Fibroblast of villous mesenchyme (primary cell): ENCODE measurements at regions not wholly inside any gene's neighbourhood (a gene's known extent, or its start where the extent isn't known, plus 50 kb on each side); places are given as distances from the start of the nearest gene placed in this dataset.

ENCODE experiments used
- DNase-seq: peaks from one replicate; pipeline ENCODE4 v3.0.0-alpha.2; 2010; ENCODE audit warnings: low read depth
- H3K4me3 ChIP-seq: 2 replicates; pipeline ENCODE4 v1.5.1; 2011; ENCODE audit warnings: low read depth, mild to moderate bottlenecking, low read length
- TF ChIP-seq, protein P1 (sequence below): IDR thresholded peaks from 2 replicates; pipeline ENCODE4 v1.5.1; 2012; ENCODE audit warnings: low read depth, mild to moderate bottlenecking, low read length; ENCODE audit not compliant: insufficient read depth

DNA sequence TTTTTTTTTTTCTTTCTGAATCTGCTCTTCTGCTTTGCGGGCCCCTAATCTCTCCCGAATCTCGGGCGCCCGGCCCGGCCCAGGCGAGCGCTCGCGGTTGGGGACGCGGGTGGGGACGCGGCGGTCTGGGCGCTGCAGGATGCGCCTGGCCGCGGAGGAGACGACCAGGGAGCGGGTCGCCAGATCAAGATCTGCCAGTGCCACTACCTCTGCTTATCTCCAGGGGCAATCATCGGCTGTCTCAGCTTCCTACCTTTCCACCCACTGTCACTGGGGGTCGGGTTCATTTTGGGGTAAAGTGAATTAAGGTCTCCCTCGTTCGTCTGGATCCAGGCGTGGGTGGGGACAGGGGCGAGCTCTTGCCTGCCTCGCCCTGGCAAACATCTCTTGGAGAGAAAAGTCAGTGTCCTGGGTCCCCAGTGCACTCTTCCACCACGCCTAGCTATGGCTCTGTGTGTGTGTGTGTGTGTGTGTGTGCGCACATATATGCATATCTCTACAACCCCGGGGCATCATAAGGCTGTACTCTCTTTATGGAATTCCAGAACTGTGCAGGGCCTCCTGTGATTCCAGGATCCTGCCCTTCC, 422.3 kb downstream of the VRK1 start:
- H3K4me3 ChIP-seq = no peak overlapping the region
- TF ChIP-seq, protein P1, sequence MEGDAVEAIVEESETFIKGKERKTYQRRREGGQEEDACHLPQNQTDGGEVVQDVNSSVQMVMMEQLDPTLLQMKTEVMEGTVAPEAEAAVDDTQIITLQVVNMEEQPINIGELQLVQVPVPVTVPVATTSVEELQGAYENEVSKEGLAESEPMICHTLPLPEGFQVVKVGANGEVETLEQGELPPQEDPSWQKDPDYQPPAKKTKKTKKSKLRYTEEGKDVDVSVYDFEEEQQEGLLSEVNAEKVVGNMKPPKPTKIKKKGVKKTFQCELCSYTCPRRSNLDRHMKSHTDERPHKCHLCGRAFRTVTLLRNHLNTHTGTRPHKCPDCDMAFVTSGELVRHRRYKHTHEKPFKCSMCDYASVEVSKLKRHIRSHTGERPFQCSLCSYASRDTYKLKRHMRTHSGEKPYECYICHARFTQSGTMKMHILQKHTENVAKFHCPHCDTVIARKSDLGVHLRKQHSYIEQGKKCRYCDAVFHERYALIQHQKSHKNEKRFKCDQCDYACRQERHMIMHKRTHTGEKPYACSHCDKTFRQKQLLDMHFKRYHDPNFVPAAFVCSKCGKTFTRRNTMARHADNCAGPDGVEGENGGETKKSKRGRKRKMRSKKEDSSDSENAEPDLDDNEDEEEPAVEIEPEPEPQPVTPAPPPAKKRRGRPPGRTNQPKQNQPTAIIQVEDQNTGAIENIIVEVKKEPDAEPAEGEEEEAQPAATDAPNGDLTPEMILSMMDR = no peak
- no peak for DNase-seq

DNA sequence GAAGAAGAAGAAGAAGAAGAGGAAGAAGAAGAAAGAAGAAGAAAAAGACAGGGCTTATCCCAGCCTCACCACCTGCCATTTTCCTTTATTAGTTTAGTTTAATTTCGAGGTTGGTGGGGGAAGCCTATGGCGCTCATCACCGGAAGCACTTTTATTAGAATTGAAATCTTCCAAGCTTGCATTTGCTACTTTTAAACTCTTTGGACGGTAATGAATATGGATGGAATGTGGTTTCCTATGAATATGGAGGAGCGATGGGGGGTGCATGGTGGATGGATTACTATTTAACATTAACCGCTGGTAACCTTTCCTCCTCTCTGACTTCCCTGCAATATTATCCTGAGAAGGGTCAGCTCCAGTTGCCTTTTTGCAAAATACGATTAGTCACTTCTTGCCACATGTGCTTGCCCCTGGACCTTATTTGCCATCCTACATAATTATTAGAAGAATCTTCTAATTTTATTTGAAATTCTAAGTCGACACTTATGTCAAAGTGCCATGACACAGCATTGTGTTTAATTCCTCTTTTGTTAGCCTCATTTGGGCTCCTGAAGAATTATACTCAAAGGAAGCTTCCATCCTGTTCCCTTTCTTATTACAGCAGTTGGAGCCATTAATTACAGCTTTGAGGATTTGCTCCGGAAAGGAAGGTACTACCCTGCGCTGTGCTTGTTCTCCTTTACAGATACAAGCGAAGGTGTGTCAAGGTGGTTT, 424.5 kb downstream of the VRK1 start:
- H3K4me3 ChIP-seq = no peak overlapping the region
- DNase-seq = no peak
- TF ChIP-seq, protein P1 = no peak

DNA sequence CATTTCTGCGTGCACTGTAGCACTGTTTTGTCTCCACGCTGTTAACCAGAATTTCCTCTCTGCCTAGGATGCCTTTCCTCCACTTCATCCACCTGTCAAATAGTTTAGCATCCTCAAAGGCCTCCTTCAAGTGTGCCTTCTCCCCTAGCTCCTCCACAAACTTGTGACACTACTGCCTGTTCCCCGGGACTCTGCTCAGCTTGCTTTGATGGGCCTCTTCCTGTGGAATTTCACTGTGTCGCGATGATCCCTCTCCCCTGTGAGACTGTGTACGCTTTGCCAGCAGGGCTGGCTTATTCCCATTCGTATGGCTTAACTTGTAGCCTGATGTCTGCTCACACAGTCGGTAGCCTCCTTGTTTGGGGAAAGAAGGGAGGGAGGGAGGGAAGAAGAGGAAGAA, 426.8 kb downstream of the VRK1 start:
- TF ChIP-seq, protein P1 = no peak
- H3K4me3 ChIP-seq = no peak overlapping the region
- no peak for DNase-seq

DNA sequence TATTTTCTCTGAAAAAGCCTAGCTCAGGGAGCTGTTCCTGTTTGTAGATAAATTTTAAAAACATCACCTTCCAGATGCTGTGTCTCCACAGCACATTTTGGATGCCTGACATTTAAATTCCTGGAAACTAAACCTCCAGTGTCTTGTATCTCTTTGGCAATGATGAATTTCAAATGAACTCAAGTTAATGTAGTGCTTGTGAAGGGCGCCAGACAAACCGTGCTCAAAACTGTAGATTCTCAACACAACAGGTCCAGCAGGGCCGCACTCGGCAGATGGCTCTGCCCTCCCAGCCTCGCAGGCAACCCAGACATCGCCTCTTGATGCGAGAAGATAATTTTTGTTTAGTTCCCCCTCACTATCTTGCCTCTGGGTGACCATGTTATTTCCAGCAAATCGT, 432.9 kb downstream of the VRK1 start:
- DNase-seq = no peak
- no peak overlapping the region for H3K4me3 ChIP-seq
- TF ChIP-seq, protein P1 = no peak

DNA sequence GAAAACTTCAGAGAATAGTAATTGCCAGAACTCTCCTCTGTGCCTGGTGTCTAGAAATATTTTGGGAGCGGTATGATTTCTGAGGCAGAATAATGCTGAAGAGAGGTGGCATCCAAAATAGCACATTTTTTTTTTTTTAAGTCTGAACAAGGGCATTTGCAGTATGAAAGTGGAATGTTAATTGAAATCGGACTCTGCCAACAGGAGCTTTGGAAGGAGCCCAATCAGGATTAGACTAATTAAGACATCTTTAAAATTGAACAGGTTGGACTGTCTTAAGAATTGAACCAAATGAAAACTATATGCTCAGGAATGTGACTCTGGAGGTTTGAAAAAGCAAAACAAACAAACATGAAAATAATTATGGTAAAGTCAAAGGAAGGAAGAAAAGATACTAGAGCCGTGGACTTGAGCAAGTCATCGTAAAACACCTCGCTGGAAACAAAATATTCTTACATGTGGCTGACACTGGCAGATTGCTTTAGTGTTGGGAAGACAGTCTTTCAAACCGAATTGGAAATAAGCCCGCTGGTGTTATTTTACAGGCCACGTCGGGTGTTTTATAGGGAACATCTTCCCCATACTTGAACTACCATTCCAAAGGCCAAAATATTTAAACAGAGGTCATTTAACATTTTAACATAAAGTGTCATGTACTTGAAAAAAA, 436.3 kb downstream of the VRK1 start:
- H3K4me3 ChIP-seq = no peak overlapping the region
- no peak for DNase-seq
- TF ChIP-seq, protein P1 = no peak

DNA sequence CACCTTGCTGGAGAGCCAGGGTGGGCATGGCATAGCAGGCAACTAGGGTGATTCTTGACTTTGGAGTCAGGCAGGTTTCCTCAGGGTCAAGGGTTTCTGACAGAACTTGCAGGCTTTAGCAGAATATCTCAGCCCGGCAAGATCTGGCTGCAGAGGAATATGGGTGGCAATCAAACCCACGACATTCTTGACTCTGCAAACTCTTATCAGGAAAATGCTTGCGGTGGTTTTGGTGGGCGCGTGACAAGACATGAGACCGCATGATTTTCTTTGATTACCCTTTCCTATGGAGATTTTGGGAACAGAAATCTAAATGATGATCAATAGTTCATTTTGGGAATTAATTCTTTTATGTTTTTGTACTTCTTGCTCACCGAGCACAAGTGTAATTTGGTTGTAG, 449.5 kb downstream of the VRK1 start:
- no peak for DNase-seq

More for the DNA sequence above, 449.5 kb downstream of the VRK1 start:
- H3K4me3 ChIP-seq = no peak overlapping the region
- TF ChIP-seq, protein P1 = no peak
